ENCODE measurements at regions not wholly inside any gene's neighbourhood (a gene's known extent, or its start where the extent isn't known, plus 50 kb on each side); places are given as distances from the start of the nearest gene placed in this dataset.
"Not testable (repeated sequence)": the region's sequence is repeated elsewhere in the genome, so short reads cannot be mapped to it uniquely, and the experiment has no call there.

- Histone ChIP-seq H3K4me3 (ENCODE audit: low read depth, low read length) (no peak overlapping the region), H3K27me3 (ENCODE audit: control insufficient read depth, insufficient read depth, low read length) (no peaks in the 10 kb centered on the region), H3K36me3 (ENCODE audit: control insufficient read depth, insufficient read depth, low read length) (no peaks in the 10 kb centered on the region)
- DNase-seq (ENCODE audit: low read depth), result no peak
- no peak for FAIRE-seq
- TF ChIP-seq CTCF (IDR thresholded peaks at IDR 0.05; ENCODE audit: insufficient read depth, low read length, severe bottlenecking), result no peak
These were observed 1522.4 kb downstream of the SI start for GRCh38 chr3:163555918-163556317.

DNA sequence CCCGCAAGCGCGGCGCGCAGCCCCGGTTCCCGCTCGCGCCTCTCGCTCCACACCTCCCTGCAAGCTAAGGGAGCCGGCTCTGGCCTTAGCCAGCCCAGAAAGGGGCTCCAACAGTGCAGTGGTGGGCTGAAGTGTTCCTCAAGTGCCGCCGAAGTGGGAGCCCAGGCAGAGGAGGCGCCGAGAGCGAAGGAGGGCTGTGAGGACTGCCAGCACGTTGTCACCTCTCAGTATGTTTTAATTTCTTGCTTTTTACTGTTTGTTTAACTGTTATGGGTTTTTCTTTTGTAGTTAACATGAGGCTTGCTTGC lies 1525.7 kb downstream of the SI start:
- no peak overlapping the region for H3K4me3 ChIP-seq (ENCODE audit: low read depth, low read length)
- H3K36me3 ChIP-seq (ENCODE audit: control insufficient read depth, insufficient read depth, low read length), result no peaks in the 10 kb centered on the region
- FAIRE-seq, result no peak
- no peak for TF ChIP-seq CTCF (IDR thresholded peaks at IDR 0.05; ENCODE audit: insufficient read depth, low read length, severe bottlenecking)
- no peaks in the 10 kb centered on the region for H3K27me3 ChIP-seq (ENCODE audit: control insufficient read depth, insufficient read depth, low read length)
- DNase-seq (ENCODE audit: low read depth), result no peak

GRCh38 chr3:163551915-163552658 lies 1526.2 kb downstream of the SI start:
- FAIRE-seq; DNase-seq (ENCODE audit: low read depth); H3K36me3 ChIP-seq (ENCODE audit: control insufficient read depth, insufficient read depth, low read length); H3K4me3 ChIP-seq (ENCODE audit: low read depth, low read length); H3K27me3 ChIP-seq (ENCODE audit: control insufficient read depth, insufficient read depth, low read length): not testable (repeated sequence)

DNA sequence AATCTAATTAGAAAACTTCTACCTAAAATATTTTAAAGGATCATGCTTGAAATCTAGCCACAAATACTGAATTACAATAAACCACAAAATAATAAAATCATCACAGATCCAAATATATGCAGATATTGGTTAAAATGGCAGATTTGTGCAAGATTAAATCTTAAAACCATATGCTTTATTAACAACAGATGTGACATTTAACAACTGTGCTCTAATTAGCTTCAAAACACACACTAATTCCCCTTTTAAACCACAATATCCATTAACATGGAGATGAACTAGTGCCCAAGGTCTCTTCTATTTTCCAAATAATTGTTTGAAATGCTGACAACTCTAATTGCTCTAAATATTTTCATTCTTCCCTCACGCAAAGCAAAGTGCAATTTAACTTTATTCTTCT lies 1530.3 kb downstream of the SI start:
- FAIRE-seq (no peak), DNase-seq (ENCODE audit: low read depth) (no peak)
- no peak for TF ChIP-seq CTCF (IDR thresholded peaks at IDR 0.05; ENCODE audit: insufficient read depth, low read length, severe bottlenecking)
- H3K4me3 ChIP-seq (ENCODE audit: low read depth, low read length), result no peak overlapping the region
- H3K36me3 ChIP-seq (ENCODE audit: control insufficient read depth, insufficient read depth, low read length), result no peaks in the 10 kb centered on the region
- no peaks in the 10 kb centered on the region for H3K27me3 ChIP-seq (ENCODE audit: control insufficient read depth, insufficient read depth, low read length)

DNA sequence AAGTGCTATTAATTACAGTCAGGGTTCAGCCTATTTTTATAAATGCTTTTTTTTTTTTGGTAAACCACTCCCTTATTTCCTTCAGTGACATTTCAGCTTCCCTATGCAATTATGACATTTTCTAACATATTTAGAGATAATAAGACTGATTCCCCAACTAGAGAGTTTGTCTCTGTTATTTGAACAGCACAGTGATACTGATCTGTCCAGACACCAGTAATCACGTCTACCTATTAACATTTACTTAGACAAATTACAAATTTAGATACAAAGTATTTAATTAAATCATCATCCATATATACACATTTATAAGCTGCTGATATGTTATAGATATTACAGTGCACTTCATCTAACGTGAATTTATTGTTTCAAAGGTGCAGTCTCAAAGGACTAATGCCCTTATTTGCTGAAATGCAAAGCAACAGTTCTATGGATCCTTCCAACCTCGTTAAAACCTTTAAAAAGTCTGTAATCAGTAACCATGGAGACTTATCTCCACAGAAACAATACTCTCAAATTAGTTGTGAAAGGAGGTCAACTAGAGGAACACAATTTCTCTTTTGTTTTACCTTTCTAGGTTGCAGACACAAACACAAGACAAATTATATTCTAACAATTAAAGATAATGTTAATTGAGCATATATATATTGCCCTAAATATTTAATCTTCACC lies 1531.1 kb downstream of the SI start:
- TF ChIP-seq CTCF (IDR thresholded peaks at IDR 0.05; ENCODE audit: insufficient read depth, low read length, severe bottlenecking), result no peak
- Histone ChIP-seq H3K4me3 (ENCODE audit: low read depth, low read length) (no peak overlapping the region), H3K36me3 (ENCODE audit: control insufficient read depth, insufficient read depth, low read length) (no peaks in the 10 kb centered on the region), H3K27me3 (ENCODE audit: control insufficient read depth, insufficient read depth, low read length) (no peaks in the 10 kb centered on the region)
- no peak for DNase-seq (ENCODE audit: low read depth)
- no peak for FAIRE-seq

GRCh38 chr3:163543662-163544061 lies 1534.6 kb downstream of the SI start:
- H3K27me3 ChIP-seq (ENCODE audit: control insufficient read depth, insufficient read depth, low read length), result no peaks in the 10 kb centered on the region
- no peak overlapping the region for H3K4me3 ChIP-seq (ENCODE audit: low read depth, low read length)
- DNase-seq (ENCODE audit: low read depth) (no peak), FAIRE-seq (no peak)
- no peaks in the 10 kb centered on the region for H3K36me3 ChIP-seq (ENCODE audit: control insufficient read depth, insufficient read depth, low read length)
- TF ChIP-seq CTCF (IDR thresholded peaks at IDR 0.05; ENCODE audit: insufficient read depth, low read length, severe bottlenecking), result no peak
